ENCODE measurements at regions not wholly inside any gene's neighbourhood (a gene's known extent, or its start where the extent isn't known, plus 50 kb on each side); places are given as distances from the start of the nearest gene placed in this dataset.

GRCh38 chr1:220326578-220326977, 54.3 kb upstream of the RAB3GAP2 start:
- TF ChIP-seq CTCF (optimal IDR thresholded peaks at IDR 0.05 in 1 of 3, IDR thresholded peaks at IDR 0.05 in 1 of 3, conservative IDR thresholded peaks at IDR 0.05 in 1 of 3; ENCODE audit: extremely low read depth in 1 of 3, insufficient read depth in 2 of 3, low read length in 3 of 3) (no peak), EZH2 (IDR thresholded peaks at IDR 0.05; ENCODE audit: low read length) (no peak)
